Hepatocyte (in vitro differentiated cells): ENCODE measurements at regions not wholly inside any gene's neighbourhood (a gene's known extent, or its start where the extent isn't known, plus 50 kb on each side); places are given as distances from the start of the nearest gene placed in this dataset.
"Not testable (repeated sequence)": the region's sequence is repeated elsewhere in the genome, so short reads cannot be mapped to it uniquely, and the experiment has no call there.

Experiments used
- DNase-seq: peaks from one replicate; pipeline ENCODE4 v3.0.0-alpha.2; 2016; ENCODE audit warnings: low spot score
- H2AFZ ChIP-seq: fragments of 200-600 bp; sonication (generic); 2 replicates; pipeline ENCODE4 v1.6.0; 2016; ENCODE audit warnings: antibody characterized with exemption, mild to moderate bottlenecking
- H3K27ac ChIP-seq: fragments of 200-600 bp; sonication (generic); 2 replicates; pipeline ENCODE4 v1.5.1; 2016; ENCODE audit warnings: mild to moderate bottlenecking
- H3K27me3 ChIP-seq: fragments of 200-600 bp; sonication (generic); 2 replicates; pipeline ENCODE4 v1.6.1; 2016
- H3K36me3 ChIP-seq: fragments of 200-600 bp; sonication (generic); replicated peaks from 2 replicates; pipeline ENCODE4 v1.5.1; 2016; ENCODE audit warnings: low read depth; ENCODE audit not compliant: insufficient read depth
- H3K4me1 ChIP-seq: fragments of 200-600 bp; sonication (generic); 2 replicates; pipeline ENCODE4 v1.5.1; 2016; ENCODE audit warnings: mild to moderate bottlenecking, moderate library complexity; ENCODE audit not compliant: insufficient read depth
- H3K4me2 ChIP-seq: fragments of 200-600 bp; sonication (generic); 2 replicates; pipeline ENCODE4 v1.6.0; 2016
- H3K4me3 ChIP-seq: fragments of 200-600 bp; sonication (generic); 2 replicates; pipeline ENCODE4 v1.5.1; 2016; ENCODE audit warnings: mild to moderate bottlenecking
- H3K79me2 ChIP-seq: fragments of 200-600 bp; sonication (generic); 2 replicates; pipeline ENCODE4 v1.6.0; 2017; ENCODE audit warnings: mild to moderate bottlenecking
- H3K9me2 ChIP-seq: fragments of 200-600 bp; sonication (generic); replicated peaks from 2 replicates; pipeline ENCODE4 v1.6.0; 2017; ENCODE audit warnings: mild to moderate bottlenecking; ENCODE audit not compliant: insufficient read depth
- H3K9me3 ChIP-seq: fragments of 200-600 bp; sonication (generic); 2 replicates; pipeline ENCODE4 v1.5.1; 2016; ENCODE audit warnings: low read depth, mild to moderate bottlenecking
- H4K20me1 ChIP-seq: fragments of 200-600 bp; sonication (generic); 2 replicates; pipeline ENCODE4 v1.6.0; 2016; ENCODE audit warnings: mild to moderate bottlenecking; ENCODE audit not compliant: insufficient read depth, poor library complexity, severe bottlenecking
- CTCF ChIP-seq: fragments of 200-600 bp; sonication (generic); IDR thresholded peaks from 2 replicates; pipeline ENCODE4 v1.5.1; 2016; ENCODE audit warnings: antibody characterized with exemption, mild to moderate bottlenecking; ENCODE audit not compliant: poor library complexity
- EZH2 ChIP-seq: fragments of 200-600 bp; sonication (generic); IDR thresholded peaks from 2 replicates; pipeline ENCODE4 v1.6.1; 2016; ENCODE audit warnings: antibody characterized with exemption, mild to moderate bottlenecking, borderline replicate concordance
- EZH2phosphoT487 ChIP-seq: fragments of 200-600 bp; sonication (generic); IDR thresholded peaks from one replicate; pipeline ENCODE4 v1.6.1; 2018; ENCODE audit warnings: antibody characterized with exemption, mild to moderate bottlenecking, low read depth, moderate library complexity; ENCODE audit not compliant: unreplicated experiment, severe bottlenecking
- WGBS: methylation state at CpG from one replicate; pipeline ENCODE4 v1.1.6; 2016; ENCODE audit warnings: low lambda C conversion rate; ENCODE audit errors: missing lambda C conversion rate; 5-methylcytosine and 5-hydroxymethylcytosine counted together

DNA sequence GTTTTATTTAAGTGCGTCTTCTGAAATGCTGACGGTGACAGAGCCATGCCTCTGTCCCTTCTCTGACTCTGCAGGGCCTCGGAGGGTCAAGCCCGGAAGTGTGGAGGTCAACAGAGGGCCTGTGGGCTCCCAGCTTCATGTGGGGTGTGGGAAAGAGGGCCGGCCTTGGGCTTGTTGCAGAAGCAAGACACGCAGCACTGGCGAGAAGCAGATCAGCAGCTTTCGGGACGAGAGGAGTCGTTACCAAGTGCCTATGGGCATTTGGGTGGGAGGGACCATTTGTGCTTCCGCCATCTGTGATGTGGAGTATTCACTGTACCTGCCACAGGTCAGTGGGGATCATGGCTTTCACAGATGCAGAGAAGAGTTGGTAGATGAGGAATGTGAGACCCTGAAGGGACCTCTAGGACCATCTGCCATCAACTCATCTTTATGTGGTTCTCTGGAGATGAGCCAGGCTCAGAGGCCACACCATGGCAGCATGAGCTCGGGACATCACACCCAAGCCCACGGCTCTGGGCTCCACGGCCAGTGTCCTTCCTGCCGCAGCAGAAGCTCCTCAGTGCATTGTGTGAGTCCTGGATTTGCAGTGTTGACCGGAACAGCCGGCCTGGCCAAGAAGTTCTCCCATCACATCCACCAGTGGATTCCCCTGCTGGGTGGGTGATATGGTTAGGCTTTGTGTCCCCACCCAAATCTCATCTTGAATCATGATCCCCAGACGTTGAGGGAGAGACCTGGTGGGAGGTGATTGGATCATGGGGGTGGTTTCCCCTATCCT, 590.7 kb downstream of the TBC1D22A start:
- no peaks in the 10 kb centered on the region for H3K4me1 ChIP-seq
- no peaks in the 10 kb centered on the region for H4K20me1 ChIP-seq
- no peaks in the 10 kb centered on the region for H3K27me3 ChIP-seq
- no peak overlapping the region for H3K4me2 ChIP-seq
- no peak overlapping the region for H3K4me3 ChIP-seq
- WGBS = 71% methylated on average over 18 of the region's 18 CpGs
- TF ChIP-seq CTCF (no peak), EZH2 (no peak), EZH2phosphoT487 (no peak)
- no peaks in the 10 kb centered on the region for H3K9me2 ChIP-seq
- H3K36me3 ChIP-seq = no peaks in the 10 kb centered on the region
- no peaks in the 10 kb centered on the region for H3K9me3 ChIP-seq
- H3K79me2 ChIP-seq = no peaks in the 10 kb centered on the region
- DNase-seq = no peak
- H3K27ac ChIP-seq = no peak overlapping the region
- H2AFZ ChIP-seq = no peak overlapping the region

DNA sequence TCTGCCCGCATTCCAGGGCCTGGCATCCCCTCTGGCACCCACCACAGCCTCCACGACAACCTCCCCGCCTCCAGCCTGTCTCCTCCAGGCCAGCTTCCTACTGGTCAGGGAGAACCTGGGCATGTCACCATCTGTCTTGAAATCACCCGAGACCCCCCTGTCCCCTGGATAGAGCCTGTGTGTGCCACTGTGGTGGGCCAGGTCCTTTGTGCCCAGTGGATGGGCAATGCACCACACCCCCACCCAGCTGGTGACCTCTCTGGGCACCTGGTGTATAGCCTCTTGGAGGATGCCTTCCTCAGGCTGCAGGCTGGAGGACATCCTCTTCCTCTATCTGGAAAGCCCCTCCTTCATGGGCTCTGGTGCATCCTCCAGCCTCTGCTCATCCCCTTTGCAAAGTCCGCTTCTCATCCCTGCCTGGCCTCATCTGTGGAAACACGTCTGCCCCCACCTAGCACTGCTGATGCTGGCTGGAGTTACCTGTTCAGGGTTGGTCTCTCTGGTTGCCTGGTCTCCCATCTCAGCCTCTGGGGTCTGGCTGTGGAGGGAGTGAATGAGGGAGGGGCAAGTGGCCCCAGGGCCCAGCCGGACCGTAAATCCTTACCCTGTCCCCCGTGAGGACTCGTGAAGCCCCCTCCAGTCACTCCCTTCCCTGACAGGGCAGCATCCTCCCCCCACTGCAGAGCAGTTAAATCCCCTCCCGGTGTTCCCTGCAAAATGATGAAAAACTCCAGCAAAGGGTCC, 589.6 kb downstream of the TBC1D22A start:
- no peak overlapping the region for H3K4me3 ChIP-seq
- TF ChIP-seq EZH2 (no peak), CTCF (no peak), EZH2phosphoT487 (no peak)
- no peaks in the 10 kb centered on the region for H3K9me3 ChIP-seq
- H3K9me2 ChIP-seq = no peaks in the 10 kb centered on the region
- H3K27me3 ChIP-seq = no peaks in the 10 kb centered on the region
- no peaks in the 10 kb centered on the region for H3K79me2 ChIP-seq
- DNase-seq = no peak
- no peaks in the 10 kb centered on the region for H4K20me1 ChIP-seq
- WGBS = 80% methylated on average over 11 of the region's 11 CpGs
- H3K4me2 ChIP-seq = no peak overlapping the region
- H3K36me3 ChIP-seq = no peaks in the 10 kb centered on the region
- H3K27ac ChIP-seq = no peak overlapping the region
- no peaks in the 10 kb centered on the region for H3K4me1 ChIP-seq
- no peak overlapping the region for H2AFZ ChIP-seq

GRCh38 chr22:47346287-47346686, 583.8 kb downstream of the TBC1D22A start:
- H3K27me3 ChIP-seq, H4K20me1 ChIP-seq, H3K4me1 ChIP-seq, H3K4me2 ChIP-seq, H3K36me3 ChIP-seq, H3K9me3 ChIP-seq, H3K79me2 ChIP-seq, H3K27ac ChIP-seq, H3K9me2 ChIP-seq, DNase-seq, H3K4me3 ChIP-seq, H2AFZ ChIP-seq: not testable (repeated sequence)
- 88% methylated on average over 1 of the region's 1 CpG for WGBS

DNA sequence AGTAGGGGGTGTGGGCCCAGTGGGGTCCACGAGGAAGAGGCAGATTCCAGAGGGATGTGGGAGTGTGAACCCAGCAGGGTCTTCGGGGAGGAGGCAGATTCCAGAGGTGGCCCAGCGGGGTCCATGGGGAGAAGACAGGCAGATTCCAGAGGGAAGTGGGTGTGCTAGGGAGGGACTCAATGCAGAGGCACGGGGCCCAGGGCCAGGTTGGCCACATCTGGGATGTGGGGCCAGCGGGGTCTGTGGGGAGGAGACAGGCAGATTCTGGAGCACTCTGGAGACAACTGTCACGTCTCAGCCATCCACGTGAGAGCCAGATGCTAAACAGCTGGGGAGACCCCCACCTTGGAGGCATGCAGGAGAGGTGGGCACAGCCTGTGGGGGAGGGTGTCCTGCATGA, 582.6 kb downstream of the TBC1D22A start:
- no peaks in the 10 kb centered on the region for H3K9me2 ChIP-seq
- WGBS = 57% methylated on average over 5 of the region's 7 CpGs
- no peaks in the 10 kb centered on the region for H3K9me3 ChIP-seq
- no peak overlapping the region for H3K4me3 ChIP-seq
- no peaks in the 10 kb centered on the region for H4K20me1 ChIP-seq
- no peak overlapping the region for H3K4me2 ChIP-seq
- DNase-seq = no peak
- no peak overlapping the region for H3K27ac ChIP-seq
- H3K36me3 ChIP-seq = no peaks in the 10 kb centered on the region
- no peaks in the 10 kb centered on the region for H3K4me1 ChIP-seq
- no peaks in the 10 kb centered on the region for H3K27me3 ChIP-seq
- no peak for TF ChIP-seq EZH2
- TF ChIP-seq CTCF = no peak
- TF ChIP-seq EZH2phosphoT487 = no peak
- no peak overlapping the region for H2AFZ ChIP-seq
- H3K79me2 ChIP-seq = no peaks in the 10 kb centered on the region
